ENCODE measurements at regions not wholly inside any gene's neighbourhood (a gene's known extent, or its start where the extent isn't known, plus 50 kb on each side); places are given as distances from the start of the nearest gene placed in this dataset.
A peak's percentile ranks its signal among the peaks of the same experiment; 100 is the strongest.
"Not testable (repeated sequence)": the region's sequence is repeated elsewhere in the genome, so short reads cannot be mapped to it uniquely, and the experiment has no call there.

DNA sequence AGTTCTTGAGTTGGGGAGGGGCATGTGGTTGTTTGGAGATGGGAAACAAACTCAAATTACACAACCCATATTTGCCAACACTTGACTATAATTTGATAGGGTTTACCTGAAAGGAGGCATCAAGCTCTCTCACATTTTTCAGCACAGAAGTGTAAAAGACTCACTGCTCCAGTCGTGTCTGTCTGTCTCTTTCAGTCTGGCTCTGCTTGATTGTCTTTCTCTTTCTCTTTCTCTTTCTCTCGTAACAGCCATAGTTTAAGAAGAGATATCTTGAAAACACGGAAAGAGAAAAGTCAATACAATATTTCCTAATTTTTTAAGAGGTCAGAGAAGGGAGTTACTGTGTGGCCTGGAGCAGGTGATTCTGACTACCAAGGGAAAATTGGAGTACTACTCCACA is 413.6 kb upstream of the CXorf51A start:
- TF ChIP-seq, protein P1, sequence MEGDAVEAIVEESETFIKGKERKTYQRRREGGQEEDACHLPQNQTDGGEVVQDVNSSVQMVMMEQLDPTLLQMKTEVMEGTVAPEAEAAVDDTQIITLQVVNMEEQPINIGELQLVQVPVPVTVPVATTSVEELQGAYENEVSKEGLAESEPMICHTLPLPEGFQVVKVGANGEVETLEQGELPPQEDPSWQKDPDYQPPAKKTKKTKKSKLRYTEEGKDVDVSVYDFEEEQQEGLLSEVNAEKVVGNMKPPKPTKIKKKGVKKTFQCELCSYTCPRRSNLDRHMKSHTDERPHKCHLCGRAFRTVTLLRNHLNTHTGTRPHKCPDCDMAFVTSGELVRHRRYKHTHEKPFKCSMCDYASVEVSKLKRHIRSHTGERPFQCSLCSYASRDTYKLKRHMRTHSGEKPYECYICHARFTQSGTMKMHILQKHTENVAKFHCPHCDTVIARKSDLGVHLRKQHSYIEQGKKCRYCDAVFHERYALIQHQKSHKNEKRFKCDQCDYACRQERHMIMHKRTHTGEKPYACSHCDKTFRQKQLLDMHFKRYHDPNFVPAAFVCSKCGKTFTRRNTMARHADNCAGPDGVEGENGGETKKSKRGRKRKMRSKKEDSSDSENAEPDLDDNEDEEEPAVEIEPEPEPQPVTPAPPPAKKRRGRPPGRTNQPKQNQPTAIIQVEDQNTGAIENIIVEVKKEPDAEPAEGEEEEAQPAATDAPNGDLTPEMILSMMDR (IDR thresholded peaks at IDR 0.05 in 8 of 11, conservative IDR thresholded peaks at IDR 0.05 in 3 of 11) = no peak
- no peak for TF ChIP-seq POLR2AphosphoS5 (IDR thresholded peaks at IDR 0.05)
- no peak for TF ChIP-seq POLR2A (IDR thresholded peaks at IDR 0.05)
- H3K4me1 ChIP-seq = no peaks in the 10 kb centered on the region
- intact Hi-C loops (cut with DNase I; ENCODE audit: low total_unique reads) = no loop called here
- 60 to 87% (median 73%) methylated on average over 3 of the region's 3 CpGs for WGBS, 5 donors
- H3K36me3 ChIP-seq = no peaks in the 10 kb centered on the region
- H3K4me3 ChIP-seq = no peak overlapping the region
- H3K27ac ChIP-seq = no peak overlapping the region
- H3K27me3 ChIP-seq (replicated peaks in 1 of 7) = no peaks in the 10 kb centered on the region
- H3K9me3 ChIP-seq = peaks cover 0 to under 1% (median 0%) of the 10 kb centered on the region in 8 donors
- DNase-seq = no peak

DNA sequence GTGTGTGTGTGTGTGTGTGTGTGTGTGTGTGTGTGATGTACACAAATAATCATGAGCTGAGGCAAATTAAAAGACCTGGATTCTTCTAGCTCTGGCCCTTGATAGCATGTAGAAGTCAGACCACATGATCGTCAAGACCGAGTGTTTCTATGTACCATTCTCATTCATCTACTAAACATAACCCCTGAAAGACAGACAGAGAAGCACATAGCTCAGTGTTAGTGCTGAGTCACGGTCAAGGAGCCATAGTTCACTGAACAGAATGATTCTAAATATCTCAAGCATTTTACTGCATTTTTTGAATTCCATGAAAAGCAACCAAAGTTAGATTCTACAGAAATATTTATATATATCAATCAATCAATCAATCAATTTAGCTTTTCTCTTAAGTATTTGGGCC is 412.3 kb upstream of the CXorf51A start:
- WGBS, 5 donors = 69 to 92% (median 74%) methylated on average over 3 of the region's 3 CpGs
- TF ChIP-seq POLR2A (IDR thresholded peaks at IDR 0.05) (no peak), POLR2AphosphoS5 (IDR thresholded peaks at IDR 0.05) (no peak)
- TF ChIP-seq, protein P1 (IDR thresholded peaks at IDR 0.05 in 8 of 11, conservative IDR thresholded peaks at IDR 0.05 in 3 of 11) = no peak
- Histone ChIP-seq H3K4me1 (no peaks in the 10 kb centered on the region), H3K27me3 (replicated peaks in 1 of 7) (no peaks in the 10 kb centered on the region), H3K36me3 (no peaks in the 10 kb centered on the region), H3K27ac (no peak overlapping the region), H3K9me3 (no peaks in the 10 kb centered on the region), H3K4me3 (no peak overlapping the region)
- intact Hi-C loops (cut with DNase I; ENCODE audit: low total_unique reads) = no loop called here
- no peak for DNase-seq

DNA sequence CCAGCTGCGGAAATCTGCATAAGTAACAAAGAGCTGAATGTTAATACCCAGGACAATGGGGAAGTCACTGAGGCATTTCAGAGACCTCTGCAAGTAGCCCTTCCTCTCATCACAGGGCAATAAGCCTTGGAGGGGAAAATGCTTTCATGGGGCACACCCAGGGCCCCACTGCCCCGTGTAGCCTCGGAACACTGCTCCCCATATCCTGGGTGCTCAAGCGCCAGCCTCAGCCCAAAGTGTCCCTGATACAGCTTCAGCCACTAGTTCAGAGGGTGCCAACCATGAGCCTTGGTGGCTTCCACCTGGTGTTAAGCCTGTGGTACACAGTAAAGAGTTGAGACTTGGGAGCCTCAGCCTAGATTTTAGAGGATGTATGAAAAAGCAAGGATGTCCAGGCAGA is 402.8 kb upstream of the CXorf51A start:
- H3K36me3 ChIP-seq = no peaks in the 10 kb centered on the region
- 69 to 90% (median 89%) methylated on average over 4 of the region's 4 CpGs for WGBS, 5 donors
- no peaks in the 10 kb centered on the region for H3K4me1 ChIP-seq
- no peak overlapping the region for H3K4me3 ChIP-seq
- no peaks in the 10 kb centered on the region for H3K9me3 ChIP-seq
- H3K27me3 ChIP-seq (replicated peaks in 1 of 7) = no peaks in the 10 kb centered on the region
- DNase-seq = peak; percentile 54
- intact Hi-C loops (cut with DNase I; ENCODE audit: low total_unique reads) = no loop called here
- no peak overlapping the region for H3K27ac ChIP-seq
- TF ChIP-seq, protein P1 (IDR thresholded peaks at IDR 0.05 in 8 of 11, conservative IDR thresholded peaks at IDR 0.05 in 3 of 11) = no peak
- TF ChIP-seq POLR2AphosphoS5 (IDR thresholded peaks at IDR 0.05) (no peak), POLR2A (IDR thresholded peaks at IDR 0.05) (no peak)

DNA sequence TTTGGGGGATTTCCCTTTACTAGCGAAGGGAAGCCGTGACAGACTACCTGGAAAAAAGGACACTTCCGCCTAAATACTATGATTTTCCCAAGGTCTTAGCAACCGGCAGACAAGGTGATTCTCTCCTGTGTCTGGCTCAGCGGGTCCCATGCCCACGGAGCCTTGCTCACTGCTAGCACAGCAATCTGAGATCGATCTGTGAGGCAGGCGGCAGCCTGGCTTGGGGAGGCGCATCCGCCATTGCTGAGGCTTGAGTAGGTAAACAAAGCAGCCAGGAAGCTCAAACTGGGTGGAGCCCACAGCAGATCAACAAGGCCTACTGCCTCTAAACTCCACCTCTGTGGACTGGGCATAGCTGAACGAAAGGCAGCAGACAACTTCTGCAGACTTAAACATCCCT is 385.9 kb upstream of the CXorf51A start:
- H3K4me3 ChIP-seq; H3K36me3 ChIP-seq; H3K27ac ChIP-seq; H3K27me3 ChIP-seq (replicated peaks in 1 of 7); DNase-seq; H3K4me1 ChIP-seq; intact Hi-C loops (cut with DNase I; ENCODE audit: low total_unique reads); H3K9me3 ChIP-seq: not testable (repeated sequence)
- WGBS, 5 donors = 87 to 100% (median 90%) methylated on average over 1 to 11 of the region's 11 CpGs

DNA sequence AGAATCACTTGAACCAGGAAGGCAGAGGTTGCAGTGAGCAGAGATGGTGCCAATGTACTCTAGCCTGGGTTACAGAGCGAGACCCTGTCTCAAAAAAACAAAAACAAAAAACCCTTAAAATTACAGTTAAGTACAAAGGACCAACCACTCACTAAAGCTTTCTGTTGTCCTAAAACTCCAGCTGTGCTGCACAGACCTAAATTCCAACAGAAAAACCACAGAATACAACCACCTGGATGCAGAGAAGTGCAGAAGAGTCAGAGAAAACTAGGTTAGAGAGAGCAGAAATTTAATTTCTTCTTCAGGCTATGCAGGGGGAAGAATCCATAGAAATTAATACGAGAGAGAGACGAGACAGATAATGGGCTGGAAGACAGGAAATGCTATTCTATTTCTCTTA is 376.8 kb upstream of the CXorf51A start:
- no peak overlapping the region for H3K27ac ChIP-seq
- 79 to 97% (median 84%) methylated on average over 3 of the region's 3 CpGs for WGBS, 5 donors
- no peak overlapping the region for H3K4me3 ChIP-seq
- H3K9me3 ChIP-seq = no peaks in the 10 kb centered on the region
- intact Hi-C loops (cut with DNase I; ENCODE audit: low total_unique reads) = no loop called here
- H3K27me3 ChIP-seq (replicated peaks in 1 of 7) = no peaks in the 10 kb centered on the region
- TF ChIP-seq POLR2AphosphoS5 (IDR thresholded peaks at IDR 0.05) (no peak), POLR2A (IDR thresholded peaks at IDR 0.05) (no peak)
- TF ChIP-seq, protein P1 (IDR thresholded peaks at IDR 0.05 in 8 of 11, conservative IDR thresholded peaks at IDR 0.05 in 3 of 11) = no peak
- H3K4me1 ChIP-seq = no peaks in the 10 kb centered on the region
- no peak for DNase-seq
- H3K36me3 ChIP-seq = no peaks in the 10 kb centered on the region
